HFF-Myc (cell line): ENCODE measurements at regions not wholly inside any gene's neighbourhood (a gene's known extent, or its start where the extent isn't known, plus 50 kb on each side); places are given as distances from the start of the nearest gene placed in this dataset.

Experiments
- DNase-seq: peaks from one replicate; pipeline ENCODE4 v3.0.0-alpha.2; 2011; ENCODE audit warnings: low read depth; ENCODE audit errors: extremely low read depth
- H3K4me3 ChIP-seq: replicated peaks from 2 replicates; pipeline ENCODE4 v1.5.1; 2011; ENCODE audit warnings: low read depth, mild to moderate bottlenecking, control low read depth, low read length
- TF ChIP-seq, protein P1 (sequence below): IDR thresholded peaks from 2 replicates; pipeline ENCODE4 v1.5.1; 2012; ENCODE audit warnings: mild to moderate bottlenecking, low read depth, low read length, control low read depth; ENCODE audit errors: missing control alignments

DNA sequence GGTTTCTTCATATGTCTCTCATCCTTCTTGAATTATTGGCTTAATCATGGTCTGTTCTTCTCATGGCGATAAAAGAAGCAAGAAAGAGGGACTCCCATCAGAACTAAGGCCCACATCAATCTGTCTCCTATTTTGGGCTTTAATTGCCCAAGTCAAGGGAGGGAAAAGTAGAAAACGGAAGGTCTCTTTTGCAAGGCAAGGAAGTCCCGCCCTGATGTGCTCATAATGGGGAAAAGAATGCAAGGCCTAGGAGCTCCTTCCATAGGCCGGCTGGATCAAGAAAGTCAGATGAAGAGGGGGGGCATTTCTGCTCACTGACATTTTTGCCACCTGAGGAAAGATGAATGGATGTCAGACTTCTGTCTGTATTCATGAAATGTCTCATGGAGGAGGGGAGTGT lies 127.7 kb upstream of the RPS6KA3 start:
- no peak for DNase-seq
- H3K4me3 ChIP-seq = no peak overlapping the region
- TF ChIP-seq, protein P1, sequence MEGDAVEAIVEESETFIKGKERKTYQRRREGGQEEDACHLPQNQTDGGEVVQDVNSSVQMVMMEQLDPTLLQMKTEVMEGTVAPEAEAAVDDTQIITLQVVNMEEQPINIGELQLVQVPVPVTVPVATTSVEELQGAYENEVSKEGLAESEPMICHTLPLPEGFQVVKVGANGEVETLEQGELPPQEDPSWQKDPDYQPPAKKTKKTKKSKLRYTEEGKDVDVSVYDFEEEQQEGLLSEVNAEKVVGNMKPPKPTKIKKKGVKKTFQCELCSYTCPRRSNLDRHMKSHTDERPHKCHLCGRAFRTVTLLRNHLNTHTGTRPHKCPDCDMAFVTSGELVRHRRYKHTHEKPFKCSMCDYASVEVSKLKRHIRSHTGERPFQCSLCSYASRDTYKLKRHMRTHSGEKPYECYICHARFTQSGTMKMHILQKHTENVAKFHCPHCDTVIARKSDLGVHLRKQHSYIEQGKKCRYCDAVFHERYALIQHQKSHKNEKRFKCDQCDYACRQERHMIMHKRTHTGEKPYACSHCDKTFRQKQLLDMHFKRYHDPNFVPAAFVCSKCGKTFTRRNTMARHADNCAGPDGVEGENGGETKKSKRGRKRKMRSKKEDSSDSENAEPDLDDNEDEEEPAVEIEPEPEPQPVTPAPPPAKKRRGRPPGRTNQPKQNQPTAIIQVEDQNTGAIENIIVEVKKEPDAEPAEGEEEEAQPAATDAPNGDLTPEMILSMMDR = no peak

DNA sequence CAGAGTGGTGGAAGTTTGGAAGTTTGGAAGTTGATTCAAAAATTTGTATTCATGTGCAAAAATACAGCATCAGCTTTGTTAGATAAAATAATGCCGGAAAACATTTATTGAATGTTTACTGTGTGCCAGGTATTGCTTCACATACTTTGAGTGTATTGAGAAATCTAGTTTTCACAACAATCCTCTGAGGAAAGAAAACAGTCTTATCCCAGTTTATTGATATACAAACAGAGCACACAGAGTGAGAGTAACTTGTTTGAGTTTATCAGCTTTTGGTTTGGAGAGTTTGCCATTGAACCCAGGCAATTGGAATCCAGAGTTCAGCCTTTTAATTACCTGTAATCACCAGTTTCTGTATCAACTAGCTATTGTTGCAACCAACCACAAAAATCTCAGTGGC lies 127.2 kb upstream of the RPS6KA3 start:
- no peak for DNase-seq
- TF ChIP-seq, protein P1 = no peak
- no peak overlapping the region for H3K4me3 ChIP-seq

DNA sequence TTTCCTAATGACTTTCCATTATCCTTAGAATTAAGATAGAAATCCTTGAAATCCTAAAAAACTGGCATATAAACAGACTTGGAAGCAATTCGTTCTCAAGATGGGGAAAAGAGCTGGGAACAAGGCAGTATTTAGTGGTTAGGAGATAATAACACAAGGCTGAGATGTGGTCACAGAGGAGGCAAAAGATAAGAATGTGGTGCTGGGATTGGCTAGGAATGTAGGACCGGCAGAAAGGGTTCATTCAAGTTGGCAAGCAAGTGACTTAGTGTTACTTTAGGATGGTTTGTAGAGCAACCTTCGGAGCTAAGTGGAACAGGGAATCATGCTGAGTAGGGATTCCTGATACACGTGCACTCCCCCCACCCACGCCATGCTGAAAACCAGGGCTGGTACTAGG lies 121.9 kb upstream of the RPS6KA3 start:
- no peak for DNase-seq
- H3K4me3 ChIP-seq = no peak overlapping the region
- TF ChIP-seq, protein P1 = no peak

DNA sequence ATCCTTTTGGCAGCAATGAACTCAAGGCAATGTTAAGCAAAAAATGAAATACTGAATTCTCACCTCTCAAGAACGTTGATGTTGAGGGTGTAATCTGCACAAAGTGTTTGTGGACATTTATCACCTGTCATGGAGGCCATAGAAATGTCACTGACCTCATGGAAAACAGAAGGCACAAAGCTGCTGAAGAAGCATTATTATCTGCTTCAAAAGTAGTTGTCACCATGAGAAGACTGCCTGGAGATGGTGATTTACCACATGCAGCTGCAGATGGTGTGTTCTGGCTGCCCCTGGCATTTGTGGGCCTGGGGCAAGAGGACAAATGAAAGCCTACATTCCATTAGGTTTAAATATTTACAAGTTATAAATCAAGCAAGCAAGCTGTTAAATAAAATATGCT lies 116.8 kb upstream of the RPS6KA3 start:
- H3K4me3 ChIP-seq = no peak overlapping the region
- TF ChIP-seq, protein P1 = no peak
- no peak for DNase-seq

DNA sequence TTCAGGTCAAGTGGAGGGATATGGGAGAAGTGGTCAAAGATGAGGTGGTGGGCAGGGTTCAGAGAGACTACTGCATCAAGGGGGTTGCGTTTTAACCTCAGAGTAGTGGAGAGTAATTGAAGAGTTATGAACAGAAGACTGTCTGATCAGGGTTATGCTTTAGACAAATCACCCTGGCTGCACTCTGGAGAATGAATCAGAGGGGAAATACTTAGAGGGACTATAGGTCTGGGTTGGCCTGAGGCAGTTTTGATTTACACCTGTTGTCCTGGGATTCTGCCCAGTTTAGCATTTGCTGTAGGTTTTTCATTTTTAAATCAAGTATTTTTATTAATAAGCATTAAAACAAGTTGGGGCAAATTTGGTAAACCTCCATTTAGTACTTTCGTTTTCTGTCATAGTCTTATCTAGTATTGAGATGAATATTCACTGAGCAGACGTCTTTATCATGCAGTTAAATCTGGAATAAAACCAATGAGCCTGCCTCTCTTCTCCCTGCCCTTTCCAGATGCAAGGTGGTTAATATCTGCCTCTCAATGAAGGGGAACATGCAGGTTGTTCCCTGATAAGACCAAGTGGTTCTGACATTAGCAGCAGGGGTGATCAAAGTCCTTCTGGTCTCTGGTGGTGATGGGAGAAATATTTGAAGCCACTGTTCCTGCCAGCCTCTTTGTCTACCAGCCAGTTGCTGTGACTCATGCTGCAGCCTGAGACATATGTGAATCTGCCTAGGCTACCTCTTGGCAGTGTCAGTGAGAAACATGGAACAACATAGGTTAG lies 116.0 kb upstream of the RPS6KA3 start:
- TF ChIP-seq, protein P1 = no peak
- no peak for DNase-seq
- H3K4me3 ChIP-seq = no peak overlapping the region

DNA sequence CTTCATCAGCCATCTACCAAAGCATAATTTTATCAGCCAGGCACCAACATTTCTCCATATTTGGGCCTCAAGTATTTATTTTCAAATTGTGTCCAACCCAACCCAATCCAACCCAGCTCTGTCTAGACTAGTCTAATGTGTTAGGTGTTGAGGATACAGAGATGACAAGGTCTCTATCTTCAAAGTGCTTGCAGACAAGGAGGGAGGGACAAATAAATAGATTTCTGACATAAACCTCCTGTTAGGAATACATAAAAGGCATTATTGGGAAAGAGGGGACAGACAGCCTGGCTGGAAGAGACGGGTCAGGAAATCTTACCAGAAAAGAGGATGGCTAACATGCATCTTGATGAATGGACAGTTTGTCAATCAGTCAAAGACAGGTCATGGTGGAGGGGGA lies 115.4 kb upstream of the RPS6KA3 start:
- H3K4me3 ChIP-seq = no peak overlapping the region
- TF ChIP-seq, protein P1 = no peak
- no peak for DNase-seq
